HPDE6-E6E7 (cell line): ENCODE measurements at regions not wholly inside any gene's neighbourhood (a gene's known extent, or its start where the extent isn't known, plus 50 kb on each side); places are given as distances from the start of the nearest gene placed in this dataset.
"Not testable (repeated sequence)": the region's sequence is repeated elsewhere in the genome, so short reads cannot be mapped to it uniquely, and the experiment has no call there.

Source experiments
- DNase-seq: peaks from one replicate; pipeline ENCODE4 v3.0.0; 2011; ENCODE audit warnings: missing footprints; ENCODE audit errors: extremely low spot score

DNA sequence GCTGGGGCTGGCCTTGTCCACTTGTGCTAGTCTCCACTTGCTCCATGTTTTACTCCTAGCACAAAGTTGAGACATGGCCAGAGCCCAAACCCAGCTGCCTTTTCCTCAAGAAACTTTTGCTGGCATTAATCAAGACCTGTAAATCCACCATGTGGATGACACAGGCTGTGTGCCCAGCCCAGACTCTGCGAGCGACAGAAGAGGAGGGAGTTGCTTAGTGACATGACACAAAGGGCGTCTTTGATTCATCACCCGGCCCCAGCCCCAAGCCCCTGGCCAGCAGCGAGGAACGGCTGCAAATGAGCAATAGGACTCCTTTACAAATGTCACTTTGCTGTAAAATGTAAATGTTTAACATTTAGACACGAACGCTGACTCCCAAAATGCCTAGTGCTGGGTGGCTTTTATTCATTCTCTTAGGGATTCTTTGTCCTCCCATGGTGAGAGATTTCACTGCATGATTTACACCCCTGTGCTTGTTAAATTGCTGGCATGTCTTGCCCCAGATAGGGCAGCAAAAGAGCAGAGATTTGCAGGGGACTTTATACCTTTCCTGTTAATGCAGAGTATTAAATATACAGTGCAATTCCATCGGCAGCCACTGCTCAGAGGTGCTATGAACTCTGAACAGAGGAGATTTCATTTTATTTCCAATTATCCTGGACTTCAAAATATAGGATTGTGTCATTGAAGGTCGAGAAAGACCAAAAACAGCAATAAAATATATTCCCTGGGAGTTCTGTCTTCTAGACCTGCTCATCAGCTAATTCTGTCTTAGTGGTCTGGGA is 263.6 kb upstream of the NCAM1 start:
- DNase-seq, result no peak

- DNase-seq, result no peak
Observed at GRCh38 chr11:112705148-112705547, 256.1 kb upstream of the NCAM1 start.

DNA sequence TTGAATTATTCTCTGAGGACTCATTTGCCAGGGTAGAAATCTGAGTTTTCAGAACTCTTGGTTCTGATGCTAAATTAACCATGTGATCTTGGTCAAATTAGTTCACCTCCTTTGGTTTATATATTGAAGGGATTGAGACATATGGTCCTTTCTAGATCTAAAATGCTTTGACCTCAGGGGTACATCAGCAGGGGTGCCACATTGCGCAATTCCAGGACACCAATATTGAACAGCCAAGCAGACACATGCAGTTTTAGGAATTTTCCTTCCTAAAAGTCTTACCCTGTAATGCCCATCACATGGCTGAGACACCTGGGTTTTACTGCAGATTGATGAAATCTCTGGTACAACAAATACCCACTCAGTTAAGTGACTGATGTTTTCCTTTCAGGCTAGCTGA is 254.4 kb upstream of the NCAM1 start:
- no peak for DNase-seq

DNA sequence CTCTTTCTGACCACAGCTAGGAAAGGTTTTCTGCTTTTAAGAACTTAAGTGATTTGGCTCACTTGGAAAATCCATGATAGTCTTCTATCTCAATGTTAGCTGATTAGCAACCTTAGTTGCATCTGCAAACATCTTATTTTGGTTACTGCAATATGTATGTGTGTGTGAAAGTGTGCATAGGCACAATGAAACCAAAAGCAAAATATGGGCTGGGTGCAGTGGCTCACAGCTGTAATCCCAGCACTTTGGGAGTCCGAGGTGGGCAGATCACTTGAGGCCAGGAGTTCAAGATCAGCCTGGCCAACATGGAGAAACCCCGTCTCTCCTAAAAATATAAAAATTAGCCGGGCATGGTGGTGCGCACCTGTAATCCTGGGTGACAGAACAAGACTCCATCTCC is 246.9 kb upstream of the NCAM1 start:
- DNase-seq, result not testable (repeated sequence)

DNA sequence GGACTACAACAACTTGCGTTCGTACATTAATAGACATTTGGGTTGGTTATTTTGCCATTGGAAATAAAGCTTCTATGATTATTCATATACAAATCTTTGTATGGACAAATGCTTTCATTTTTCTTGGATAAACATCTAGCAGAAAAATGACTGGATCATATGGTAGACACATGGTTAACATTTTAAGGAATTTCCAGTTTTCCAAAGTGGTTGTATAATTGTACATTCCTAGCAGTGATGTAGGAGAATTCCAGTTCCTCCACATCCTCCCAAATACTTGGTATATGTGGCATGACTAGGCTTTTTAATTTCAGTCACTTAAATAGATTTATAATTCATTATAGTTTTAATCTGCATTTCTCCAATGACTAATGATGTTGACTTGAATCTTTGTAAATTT is 246.2 kb upstream of the NCAM1 start:
- no peak for DNase-seq

DNA sequence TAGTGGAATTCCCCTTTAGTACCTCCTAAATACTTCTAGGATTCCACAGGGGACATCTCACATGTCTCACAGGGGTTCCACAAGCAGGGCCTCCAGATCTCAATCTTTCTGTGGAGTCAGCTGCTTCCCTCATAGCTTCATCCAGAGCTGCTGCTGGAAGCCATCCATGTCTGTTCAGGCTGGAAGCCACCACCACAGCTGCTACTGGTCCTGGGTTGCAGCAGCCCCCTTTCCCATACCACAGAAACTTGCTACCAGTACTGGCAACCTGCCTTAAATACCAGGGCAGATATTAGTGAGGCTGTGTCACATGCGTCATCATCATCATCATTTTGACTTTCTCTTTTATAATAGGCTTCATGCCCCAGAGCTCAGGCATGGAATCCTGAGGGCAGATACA is 242.7 kb upstream of the NCAM1 start:
- DNase-seq, result no peak

GRCh38 chr11:112719736-112720525 is 241.3 kb upstream of the NCAM1 start:
- DNase-seq, result no peak

GRCh38 chr11:112722148-112722547 is 239.1 kb upstream of the NCAM1 start:
- no peak for DNase-seq

DNA sequence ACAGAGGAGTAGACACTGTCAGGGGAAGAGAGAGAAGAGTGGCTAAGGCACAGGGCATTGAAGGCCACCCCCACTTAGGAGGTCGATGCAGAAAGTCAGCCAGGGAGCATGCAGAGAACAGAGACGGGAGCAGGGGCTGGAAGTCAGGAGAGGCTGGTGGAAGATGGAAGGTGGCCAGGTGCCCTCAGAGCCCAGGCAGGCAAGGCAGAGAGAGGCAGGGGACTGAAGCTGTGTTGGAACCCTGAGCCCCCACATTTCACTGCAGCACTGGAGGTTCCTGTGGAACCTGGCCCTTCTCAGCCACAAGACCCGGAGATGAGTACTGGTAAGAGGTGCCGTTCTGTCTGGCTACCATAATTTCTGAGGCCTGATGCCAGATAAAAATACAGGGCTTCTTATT is 238.3 kb upstream of the NCAM1 start:
- no peak for DNase-seq

DNA sequence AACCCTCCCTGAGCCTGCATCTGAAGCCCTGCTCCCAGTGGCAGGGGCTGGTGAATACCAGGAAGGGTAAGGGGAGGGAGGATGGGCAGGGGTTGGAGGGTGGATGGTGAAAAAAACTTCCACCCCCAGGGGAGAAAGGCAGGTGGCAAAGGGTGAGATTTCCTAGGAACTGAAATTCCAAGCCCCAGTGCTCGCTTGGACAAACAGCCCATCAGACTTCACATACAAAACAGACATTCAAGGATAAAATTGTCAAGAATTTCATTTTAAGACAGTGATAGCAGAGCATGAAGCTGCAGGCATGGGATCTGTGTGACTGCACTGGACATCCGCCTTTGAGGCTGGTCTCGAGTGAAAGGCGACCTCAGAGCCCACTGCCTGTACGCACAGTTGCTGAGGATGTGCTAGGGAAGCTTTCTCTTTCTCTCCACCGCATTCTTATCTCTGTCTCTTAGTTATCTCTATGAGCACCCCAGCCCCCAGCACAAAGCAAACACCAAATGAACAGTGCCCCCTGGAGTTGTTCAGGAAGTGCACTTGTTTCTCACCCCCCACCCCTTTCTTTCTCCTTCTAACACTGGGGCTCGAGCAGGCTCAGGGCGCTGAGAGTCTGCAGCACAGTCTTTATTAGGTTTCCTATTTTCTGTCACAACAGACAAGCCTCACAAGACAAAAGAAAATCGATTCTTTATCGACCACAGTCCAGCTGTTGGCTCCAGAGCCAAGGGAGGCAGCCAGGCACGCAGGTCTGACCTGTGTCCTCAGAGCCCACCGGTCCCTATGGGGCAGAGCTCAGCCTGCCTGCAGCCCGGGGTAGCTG is 237.3 kb upstream of the NCAM1 start:
- no peak for DNase-seq

DNA sequence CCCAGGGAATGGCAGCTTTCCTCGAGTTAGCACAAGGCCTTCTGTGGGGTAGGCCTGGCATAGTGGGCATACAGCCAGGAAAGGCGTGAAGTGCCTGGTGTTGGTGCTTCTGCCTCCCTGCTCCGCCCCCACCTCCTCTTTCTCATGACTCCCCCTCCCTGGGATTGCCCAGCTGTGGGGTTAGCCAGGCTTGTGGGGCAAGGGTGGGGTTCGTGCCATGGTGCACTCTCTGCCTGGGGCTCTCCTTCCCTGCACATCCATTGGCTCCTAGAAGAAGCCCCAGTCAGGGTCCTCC is 236.8 kb upstream of the NCAM1 start:
- no peak for DNase-seq

GRCh38 chr11:112725636-112726035 is 235.6 kb upstream of the NCAM1 start:
- DNase-seq, result no peak

GRCh38 chr11:112727341-112727841 is 233.8 kb upstream of the NCAM1 start:
- DNase-seq, result no peak

- no peak for DNase-seq
Observed at GRCh38 chr11:112728288-112728687, 232.9 kb upstream of the NCAM1 start.

GRCh38 chr11:112728716-112729115 is 232.5 kb upstream of the NCAM1 start:
- no peak for DNase-seq

DNA sequence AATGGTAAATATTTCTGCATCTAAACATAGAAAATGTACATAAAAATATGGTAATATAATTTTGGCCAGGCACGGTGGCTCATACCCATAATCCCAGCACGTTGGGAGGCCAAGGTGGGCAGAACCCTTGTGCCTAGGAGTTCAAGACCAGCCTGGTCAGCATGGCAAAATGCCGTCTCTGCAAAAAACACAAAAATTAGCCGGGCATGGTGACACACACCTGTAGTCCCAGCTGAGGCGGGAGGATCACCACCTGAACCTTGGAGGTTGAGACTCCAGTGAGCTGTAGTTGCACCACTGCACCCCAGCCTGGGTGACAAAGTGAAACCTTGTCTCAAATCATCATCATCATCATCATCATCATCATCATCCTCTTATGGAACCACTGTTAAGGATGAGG is 230.6 kb upstream of the NCAM1 start:
- DNase-seq, result no peak

DNA sequence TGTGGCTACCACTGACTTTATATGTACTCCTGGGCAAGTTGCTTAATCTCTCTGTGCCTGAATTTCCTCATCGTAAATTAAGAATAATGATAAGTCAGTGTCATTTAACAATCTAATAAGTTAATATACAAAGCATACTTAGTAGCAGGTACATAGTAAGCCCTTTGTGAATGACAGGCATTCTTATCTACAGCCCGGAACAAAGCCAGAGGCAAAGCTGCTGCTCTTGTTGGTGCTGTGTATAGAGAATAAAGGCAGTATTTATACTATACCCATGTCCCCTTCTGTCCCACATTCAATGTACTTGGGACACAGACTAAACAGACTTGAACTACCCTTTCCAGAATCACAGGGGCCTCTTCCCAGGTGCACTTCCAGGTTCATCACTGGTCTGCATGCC is 229.7 kb upstream of the NCAM1 start:
- no peak for DNase-seq

DNA sequence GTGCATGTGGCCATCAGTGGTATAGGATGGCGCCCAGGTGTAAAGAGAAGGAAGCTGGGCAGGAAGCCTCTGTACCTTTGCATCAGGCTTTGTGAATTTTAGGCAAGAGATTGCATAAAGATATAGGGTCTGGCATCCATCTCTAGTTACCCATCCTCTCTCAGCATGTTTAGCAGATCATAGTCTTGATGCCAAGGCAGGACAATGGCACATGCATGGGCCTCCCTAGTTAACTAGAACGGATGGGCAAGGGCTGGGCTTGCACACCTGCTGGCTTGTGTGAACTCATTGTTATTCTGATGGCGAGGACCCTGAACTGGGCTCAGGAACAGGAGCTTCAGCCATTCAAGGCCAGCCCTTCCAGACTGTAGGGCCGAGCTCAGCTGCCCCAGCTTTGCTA is 229.2 kb upstream of the NCAM1 start:
- no peak for DNase-seq

- peak; percentile 19 for DNase-seq
Observed at GRCh38 chr11:112734207-112734606, 227.0 kb upstream of the NCAM1 start.

DNA sequence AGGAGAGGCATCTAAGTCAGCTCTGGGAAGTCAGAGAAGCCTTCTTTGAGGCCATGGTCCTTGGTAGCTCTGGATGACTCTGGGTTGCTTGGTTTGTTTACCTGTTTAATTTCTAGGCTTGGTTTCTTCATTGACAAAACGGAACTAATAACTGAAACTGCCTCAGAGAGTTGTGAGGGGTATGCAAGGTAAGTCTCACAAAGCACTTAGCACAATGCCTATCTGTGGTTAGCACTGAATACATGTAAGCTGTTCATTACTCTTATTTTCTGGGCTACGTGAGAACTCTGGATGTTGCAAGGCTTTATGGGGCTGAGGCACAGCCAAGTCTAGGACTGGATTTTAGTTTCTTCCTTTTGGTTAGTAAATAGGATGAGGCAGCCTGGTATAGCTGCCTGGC is 225.8 kb upstream of the NCAM1 start:
- DNase-seq, result no peak

- no peak for DNase-seq
Observed at GRCh38 chr11:112744041-112744440, 217.2 kb upstream of the NCAM1 start.

DNA sequence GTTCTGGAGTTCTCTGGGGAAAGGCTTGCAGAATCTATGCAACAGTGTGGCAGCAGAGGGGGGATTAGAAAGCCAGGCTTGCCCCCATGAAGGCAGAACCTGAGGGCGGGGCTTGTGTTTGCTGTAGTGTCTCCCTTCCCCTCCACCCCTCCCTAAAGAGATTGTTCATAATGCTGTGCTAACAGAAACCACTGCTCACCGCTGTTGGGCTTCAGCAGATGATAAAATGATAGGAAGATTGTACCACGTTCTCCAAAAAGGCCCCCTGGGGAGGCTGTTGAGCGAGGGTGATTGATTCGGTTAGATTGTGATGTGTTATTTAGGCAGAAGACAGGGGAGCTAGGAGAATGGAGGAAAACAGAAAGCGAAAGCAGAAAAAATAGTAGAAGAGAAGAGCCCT is 215.2 kb upstream of the NCAM1 start:
- DNase-seq, result no peak
